ENCODE measurements at regions not wholly inside any gene's neighbourhood (a gene's known extent, or its start where the extent isn't known, plus 50 kb on each side); places are given as distances from the start of the nearest gene placed in this dataset.

DNA sequence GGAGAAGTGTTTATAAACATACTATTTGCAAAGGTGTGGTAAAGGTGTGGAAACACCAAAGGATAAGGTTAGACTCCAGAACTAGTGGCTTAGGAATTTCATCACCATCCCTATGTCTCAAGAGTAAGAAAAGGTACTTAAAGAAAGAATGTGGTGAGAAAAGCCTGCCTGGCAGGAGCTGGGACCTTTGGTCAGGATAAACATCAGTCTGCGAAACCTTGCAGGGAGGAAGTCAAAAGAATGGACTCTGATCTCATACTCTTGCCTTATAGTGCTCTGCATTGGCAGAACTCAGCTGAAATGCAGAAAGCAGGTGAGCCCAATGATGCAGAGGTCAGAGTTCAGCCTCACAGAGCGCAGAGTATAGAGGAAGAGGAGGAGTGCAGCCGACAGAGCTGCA lies 97.2 kb upstream of the NR3C2 start:
- no peak for TF ChIP-seq TCF7L2 (IDR thresholded peaks at IDR 0.05; ENCODE audit: low read depth, low read length)
- TF ChIP-seq, protein P1, sequence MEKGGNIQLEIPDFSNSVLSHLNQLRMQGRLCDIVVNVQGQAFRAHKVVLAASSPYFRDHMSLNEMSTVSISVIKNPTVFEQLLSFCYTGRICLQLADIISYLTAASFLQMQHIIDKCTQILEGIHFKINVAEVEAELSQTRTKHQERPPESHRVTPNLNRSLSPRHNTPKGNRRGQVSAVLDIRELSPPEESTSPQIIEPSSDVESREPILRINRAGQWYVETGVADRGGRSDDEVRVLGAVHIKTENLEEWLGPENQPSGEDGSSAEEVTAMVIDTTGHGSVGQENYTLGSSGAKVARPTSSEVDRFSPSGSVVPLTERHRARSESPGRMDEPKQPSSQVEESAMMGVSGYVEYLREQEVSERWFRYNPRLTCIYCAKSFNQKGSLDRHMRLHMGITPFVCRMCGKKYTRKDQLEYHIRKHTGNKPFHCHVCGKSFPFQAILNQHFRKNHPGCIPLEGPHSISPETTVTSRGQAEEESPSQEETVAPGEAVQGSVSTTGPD (CRISPR knock-in tag; IDR thresholded peaks at IDR 0.05): no peak
- TF ChIP-seq, protein P2, sequence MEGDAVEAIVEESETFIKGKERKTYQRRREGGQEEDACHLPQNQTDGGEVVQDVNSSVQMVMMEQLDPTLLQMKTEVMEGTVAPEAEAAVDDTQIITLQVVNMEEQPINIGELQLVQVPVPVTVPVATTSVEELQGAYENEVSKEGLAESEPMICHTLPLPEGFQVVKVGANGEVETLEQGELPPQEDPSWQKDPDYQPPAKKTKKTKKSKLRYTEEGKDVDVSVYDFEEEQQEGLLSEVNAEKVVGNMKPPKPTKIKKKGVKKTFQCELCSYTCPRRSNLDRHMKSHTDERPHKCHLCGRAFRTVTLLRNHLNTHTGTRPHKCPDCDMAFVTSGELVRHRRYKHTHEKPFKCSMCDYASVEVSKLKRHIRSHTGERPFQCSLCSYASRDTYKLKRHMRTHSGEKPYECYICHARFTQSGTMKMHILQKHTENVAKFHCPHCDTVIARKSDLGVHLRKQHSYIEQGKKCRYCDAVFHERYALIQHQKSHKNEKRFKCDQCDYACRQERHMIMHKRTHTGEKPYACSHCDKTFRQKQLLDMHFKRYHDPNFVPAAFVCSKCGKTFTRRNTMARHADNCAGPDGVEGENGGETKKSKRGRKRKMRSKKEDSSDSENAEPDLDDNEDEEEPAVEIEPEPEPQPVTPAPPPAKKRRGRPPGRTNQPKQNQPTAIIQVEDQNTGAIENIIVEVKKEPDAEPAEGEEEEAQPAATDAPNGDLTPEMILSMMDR (CRISPR knock-in tag; IDR thresholded peaks at IDR 0.05): no peak

Measured in HepG2 (cell line).